Liver (tissue), 7 donors: ENCODE measurements at regions not wholly inside any gene's neighbourhood (a gene's known extent, or its start where the extent isn't known, plus 50 kb on each side); places are given as distances from the start of the nearest gene placed in this dataset.

ENCODE experiments used
- DNase-seq: peaks from one replicate; pipeline ENCODE4 v3.0.0-alpha.2; 2017; ENCODE audit warnings: low spot score
- H3K27ac ChIP-seq, 2 donors: one replicate each; pipeline ENCODE4 v1.7.0; 2013; ENCODE audit warnings: inconsistent platforms in 2 of 2, low read length in 2 of 2, control low read depth in 1 of 2, low read depth in 1 of 2, mild to moderate bottlenecking in 1 of 2
- H3K27me3 ChIP-seq, 4 donors: one replicate each; pipeline versions ENCODE4 v1.6.1 to v1.7.0; 2013; ENCODE audit warnings: low read length in 3 of 4, inconsistent platforms in 1 of 4, mild to moderate bottlenecking in 1 of 4, moderate library complexity in 1 of 4; ENCODE audit not compliant: control insufficient read depth in 4 of 4, insufficient read depth in 4 of 4
- H3K36me3 ChIP-seq, 4 donors: one replicate each; pipeline versions ENCODE4 v1.6.1 to v1.7.0; 2013; ENCODE audit warnings: low read length in 3 of 4, mild to moderate bottlenecking in 3 of 4, low read depth in 1 of 4, moderate library complexity in 1 of 4; ENCODE audit not compliant: control insufficient read depth in 4 of 4, insufficient read depth in 3 of 4
- H3K4me1 ChIP-seq, 4 donors: one replicate each; pipeline versions ENCODE4 v1.6.1 to v1.7.0; 2013; ENCODE audit warnings: low read length in 3 of 4, mild to moderate bottlenecking in 3 of 4, moderate library complexity in 1 of 4; ENCODE audit not compliant: control insufficient read depth in 4 of 4, insufficient read depth in 4 of 4
- H3K4me3 ChIP-seq, 3 donors: one replicate each; pipeline versions ENCODE4 v1.6.1 to v1.7.0; 2013; ENCODE audit warnings: low read length in 3 of 3, control low read depth in 1 of 3, low read depth in 1 of 3, mild to moderate bottlenecking in 1 of 3
- H3K9ac ChIP-seq, 2 donors: one replicate each; pipeline ENCODE4 v1.7.0; 2013; ENCODE audit warnings: low read length in 2 of 2, mild to moderate bottlenecking in 2 of 2, moderate library complexity in 2 of 2, control low read depth in 1 of 2, low read depth in 1 of 2
- H3K9me3 ChIP-seq, 4 donors: one replicate each; pipeline versions ENCODE4 v1.6.1 to v1.7.0; 2013; ENCODE audit warnings: low read length in 3 of 4; ENCODE audit not compliant: control insufficient read depth in 4 of 4
- EGR1 ChIP-seq, 2 donors: IDR thresholded peaks; 2 replicates each; pipeline ENCODE4 v1.6.1; 2016 to 2018; ENCODE audit warnings: antibody characterized with exemption in 2 of 2, low read depth in 2 of 2
- GABPA ChIP-seq, 2 donors: IDR thresholded peaks in 1 of 2; conservative IDR thresholded peaks in 1 of 2; 2 replicates each; pipeline ENCODE4 v1.6.1; 2016; ENCODE audit warnings: antibody characterized with exemption in 2 of 2, mild to moderate bottlenecking in 1 of 2, moderate library complexity in 1 of 2
- HNF4G ChIP-seq: IDR thresholded peaks from 2 replicates; pipeline ENCODE4 v1.6.1; 2016; ENCODE audit warnings: antibody characterized with exemption
- JUND ChIP-seq, 2 donors: IDR thresholded peaks; 2 replicates each; pipeline ENCODE4 v1.6.1; 2016; ENCODE audit warnings: antibody characterized with exemption in 2 of 2
- NR2F2 ChIP-seq: IDR thresholded peaks from 2 replicates; pipeline ENCODE4 v1.6.1; 2016; ENCODE audit warnings: antibody characterized with exemption
- RAD21 ChIP-seq, 2 donors: IDR thresholded peaks; 2 replicates each; pipeline ENCODE4 v1.6.1; 2016; ENCODE audit warnings: antibody characterized with exemption in 2 of 2, mild to moderate bottlenecking in 2 of 2
- RXRA ChIP-seq, 2 donors: IDR thresholded peaks; 2 replicates each; pipeline ENCODE4 v1.6.1; 2017 to 2018; ENCODE audit warnings: antibody characterized with exemption in 2 of 2, mild to moderate bottlenecking in 1 of 2
- SP1 ChIP-seq: IDR thresholded peaks from 2 replicates; pipeline ENCODE4 v1.6.1; 2018; ENCODE audit warnings: antibody characterized with exemption, mild to moderate bottlenecking
- TAF1 ChIP-seq: conservative IDR thresholded peaks from 2 replicates; pipeline ENCODE4 v1.6.1; 2016; ENCODE audit warnings: antibody characterized with exemption, mild to moderate bottlenecking
- YY1 ChIP-seq: IDR thresholded peaks from 2 replicates; pipeline ENCODE4 v1.6.1; 2016; ENCODE audit warnings: antibody characterized with exemption, mild to moderate bottlenecking
- WGBS: extraction: QIAGEN DNeasy Blood & Tissue Kit; methylation state at CpG from one replicate; pipeline ENCODE4 v1.1.7; 2013; 5-methylcytosine and 5-hydroxymethylcytosine counted together
- TF ChIP-seq, protein P1 (sequence below): IDR thresholded peaks from 2 replicates; pipeline ENCODE4 v1.6.1; 2016; ENCODE audit warnings: antibody characterized with exemption
- TF ChIP-seq, protein P2 (sequence below): IDR thresholded peaks from 2 replicates; pipeline ENCODE4 v1.6.1; 2016; ENCODE audit warnings: antibody characterized with exemption
- donor health status: healthy.
- donor health status: healthy.
- donor health status: healthy.
- donor health status: healthy.

DNA sequence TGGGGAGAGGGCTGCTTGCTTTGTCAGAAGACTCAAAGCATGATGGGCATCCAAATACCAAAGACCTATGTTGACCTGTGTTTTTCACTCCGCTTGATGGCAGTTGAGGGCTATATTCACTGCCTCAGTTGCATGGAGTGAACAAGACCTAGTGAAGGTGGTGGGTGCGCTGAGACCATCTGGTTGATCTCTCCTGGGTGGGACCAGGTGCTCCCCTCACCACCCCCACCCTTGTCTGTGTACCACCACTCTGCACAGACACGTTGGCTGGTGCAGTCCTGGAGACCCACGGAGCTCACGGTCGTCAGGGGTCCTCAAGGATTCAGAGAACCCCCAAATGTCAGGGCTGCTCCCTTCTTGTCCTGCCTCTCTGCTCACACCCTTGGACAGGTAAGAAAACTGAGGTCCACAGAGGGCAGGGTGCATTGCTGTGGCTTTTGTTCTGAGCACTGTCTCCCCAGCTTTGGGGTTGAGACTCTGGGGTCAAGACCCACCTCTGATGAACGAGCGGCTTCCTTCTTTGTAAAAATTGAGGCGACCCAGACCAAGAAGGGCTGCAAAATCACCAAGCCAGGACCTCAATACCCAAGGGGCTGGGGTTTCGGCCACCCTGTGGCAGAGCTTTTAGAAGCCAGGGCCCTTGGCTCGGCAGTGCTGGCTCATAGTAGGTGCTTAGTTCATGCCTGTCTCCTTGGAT is 166.3 kb upstream of the RTL1 start:
- H3K4me1 ChIP-seq: no peaks in the 10 kb centered on the region
- 91% methylated on average over 11 of the region's 11 CpGs for WGBS
- no peak overlapping the region for H3K4me3 ChIP-seq
- no peaks in the 10 kb centered on the region for H3K27me3 ChIP-seq
- H3K27ac ChIP-seq: no peak overlapping the region
- DNase-seq: no peak
- no peak for TF ChIP-seq SP1
- no peak for TF ChIP-seq EGR1 (IDR thresholded peaks at IDR 0.05; ENCODE audit: low read depth in 2 of 2)
- TF ChIP-seq JUND (IDR thresholded peaks at IDR 0.05): no peak
- TF ChIP-seq, protein P1, sequence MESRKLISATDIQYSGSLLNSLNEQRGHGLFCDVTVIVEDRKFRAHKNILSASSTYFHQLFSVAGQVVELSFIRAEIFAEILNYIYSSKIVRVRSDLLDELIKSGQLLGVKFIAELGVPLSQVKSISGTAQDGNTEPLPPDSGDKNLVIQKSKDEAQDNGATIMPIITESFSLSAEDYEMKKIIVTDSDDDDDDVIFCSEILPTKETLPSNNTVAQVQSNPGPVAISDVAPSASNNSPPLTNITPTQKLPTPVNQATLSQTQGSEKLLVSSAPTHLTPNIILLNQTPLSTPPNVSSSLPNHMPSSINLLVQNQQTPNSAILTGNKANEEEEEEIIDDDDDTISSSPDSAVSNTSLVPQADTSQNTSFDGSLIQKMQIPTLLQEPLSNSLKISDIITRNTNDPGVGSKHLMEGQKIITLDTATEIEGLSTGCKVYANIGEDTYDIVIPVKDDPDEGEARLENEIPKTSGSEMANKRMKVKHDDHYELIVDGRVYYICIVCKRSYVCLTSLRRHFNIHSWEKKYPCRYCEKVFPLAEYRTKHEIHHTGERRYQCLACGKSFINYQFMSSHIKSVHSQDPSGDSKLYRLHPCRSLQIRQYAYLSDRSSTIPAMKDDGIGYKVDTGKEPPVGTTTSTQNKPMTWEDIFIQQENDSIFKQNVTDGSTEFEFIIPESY: no peak
- TF ChIP-seq YY1: no peak
- no peak for TF ChIP-seq HNF4G
- TF ChIP-seq TAF1: no peak
- TF ChIP-seq, protein P2, sequence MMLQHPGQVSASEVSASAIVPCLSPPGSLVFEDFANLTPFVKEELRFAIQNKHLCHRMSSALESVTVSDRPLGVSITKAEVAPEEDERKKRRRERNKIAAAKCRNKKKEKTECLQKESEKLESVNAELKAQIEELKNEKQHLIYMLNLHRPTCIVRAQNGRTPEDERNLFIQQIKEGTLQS: no peak
- no peak for TF ChIP-seq GABPA (IDR thresholded peaks at IDR 0.05 in 1 of 2, conservative IDR thresholded peaks at IDR 0.05 in 1 of 2)
- no peak for TF ChIP-seq RAD21 (IDR thresholded peaks at IDR 0.05)
- TF ChIP-seq NR2F2: no peak
- H3K9ac ChIP-seq: no peak overlapping the region
- no peaks in the 10 kb centered on the region for H3K36me3 ChIP-seq
- H3K9me3 ChIP-seq: no peaks in the 10 kb centered on the region

DNA sequence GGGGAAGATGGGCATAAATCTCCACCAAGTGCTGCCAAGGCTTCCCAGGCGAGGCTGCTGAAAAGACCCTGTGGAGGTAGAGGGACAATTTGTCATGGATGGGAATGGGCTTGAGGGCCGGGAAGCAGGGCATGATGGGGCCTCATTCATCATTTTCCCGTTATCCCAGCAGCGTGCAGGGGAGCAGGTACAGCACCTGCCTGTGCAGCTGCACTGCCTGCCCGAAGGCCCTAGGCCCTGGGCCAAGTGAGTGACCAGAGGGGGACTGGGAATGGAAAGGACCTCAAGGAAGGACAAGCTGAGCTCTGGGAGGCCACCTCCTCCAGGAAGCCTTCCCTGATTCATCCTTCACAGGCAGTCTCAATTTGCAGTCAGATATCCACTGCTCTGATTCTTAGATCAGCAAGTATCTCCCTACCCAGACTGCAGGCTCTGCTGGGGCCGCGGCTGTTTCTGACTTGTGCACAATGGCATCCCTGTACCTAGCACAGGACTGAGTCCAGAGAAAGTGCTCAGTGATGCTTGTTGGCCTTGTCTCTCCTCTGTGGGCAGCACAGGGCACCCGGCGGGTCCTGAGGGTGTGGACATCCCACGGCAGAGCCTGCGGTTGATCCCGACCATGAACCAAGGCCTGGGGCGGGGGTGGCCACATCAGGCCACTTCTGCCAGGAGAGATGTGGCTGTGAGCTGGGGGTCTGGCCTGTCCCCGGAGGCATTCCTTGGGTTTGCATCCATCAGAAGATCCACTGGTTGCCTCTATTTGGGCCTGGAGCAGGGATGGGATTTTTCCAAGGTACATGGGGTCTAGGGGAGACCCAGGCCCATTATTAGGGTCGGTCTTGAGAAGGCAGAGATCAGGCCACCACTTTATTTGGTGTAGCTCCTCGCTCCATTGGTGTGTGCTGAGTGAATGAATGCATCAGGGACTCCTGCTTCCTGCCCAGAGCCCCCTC is 167.3 kb upstream of the RTL1 start:
- H3K9me3 ChIP-seq: no peaks in the 10 kb centered on the region
- no peak overlapping the region for H3K9ac ChIP-seq
- DNase-seq: peak; percentile 30
- H3K4me3 ChIP-seq: no peak overlapping the region
- no peak overlapping the region for H3K27ac ChIP-seq
- no peaks in the 10 kb centered on the region for H3K4me1 ChIP-seq
- no peaks in the 10 kb centered on the region for H3K27me3 ChIP-seq
- TF ChIP-seq RXRA (IDR thresholded peaks at IDR 0.05) (no peak), HNF4G (no peak)
- TF ChIP-seq, protein P1: no peak
- TF ChIP-seq, protein P2: no peak
- no peaks in the 10 kb centered on the region for H3K36me3 ChIP-seq
- 88% methylated on average over 16 of the region's 16 CpGs for WGBS
